Bronchial epithelial cell (primary cell): ENCODE measurements at regions not wholly inside any gene's neighbourhood (a gene's known extent, or its start where the extent isn't known, plus 50 kb on each side); places are given as distances from the start of the nearest gene placed in this dataset.
"Not testable (repeated sequence)": the region's sequence is repeated elsewhere in the genome, so short reads cannot be mapped to it uniquely, and the experiment has no call there.

Source experiments
- DNase-seq: peaks from one replicate; pipeline ENCODE4 v3.0.0-alpha.2; 2010; ENCODE audit warnings: low read depth
- FAIRE-seq: peaks from 2 replicates; lab custom pipeline; 2011; peaks lifted over from hg19 to GRCh38; lab: Jason Lieb, UNC
- H3K27me3 ChIP-seq: 2 replicates; pipeline ENCODE4 v1.5.1; 2011; ENCODE audit warnings: low read length; ENCODE audit not compliant: control insufficient read depth, insufficient read depth
- H3K36me3 ChIP-seq: 2 replicates; pipeline ENCODE4 v1.5.1; 2011; ENCODE audit warnings: low read length; ENCODE audit not compliant: control insufficient read depth, insufficient read depth
- H3K4me3 ChIP-seq: 2 replicates; pipeline ENCODE4 v1.5.1; 2011; ENCODE audit warnings: mild to moderate bottlenecking, low read depth, low read length, control low read depth
- CTCF ChIP-seq: IDR thresholded peaks from 2 replicates; pipeline ENCODE4 v1.5.1; 2011; ENCODE audit warnings: mild to moderate bottlenecking, moderate library complexity, low read length, control low read depth, inconsistent platforms; ENCODE audit not compliant: insufficient read depth, severe bottlenecking

GRCh38 chr2:58341047-58341446 lies 99.9 kb upstream of the FANCL start:
- no peak for TF ChIP-seq CTCF
- H3K4me3 ChIP-seq, result no peak overlapping the region
- no peak for FAIRE-seq

GRCh38 chr2:58339548-58340243 lies 98.6 kb upstream of the FANCL start:
- Histone ChIP-seq H3K4me3 (no peak overlapping the region), H3K27me3 (no peaks in the 10 kb centered on the region), H3K36me3 (no peaks in the 10 kb centered on the region)
- TF ChIP-seq CTCF, result no peak
- DNase-seq, result peak; percentile 44
- FAIRE-seq, result no peak

More at GRCh38 chr2:58341047-58341446, 99.9 kb upstream of the FANCL start:
- Histone ChIP-seq H3K36me3 (no peaks in the 10 kb centered on the region), H3K27me3 (no peaks in the 10 kb centered on the region)
- no peak for DNase-seq

GRCh38 chr2:58336416-58336815 lies 95.3 kb upstream of the FANCL start:
- Histone ChIP-seq H3K27me3 (no peaks in the 10 kb centered on the region), H3K4me3 (no peak overlapping the region), H3K36me3 (no peaks in the 10 kb centered on the region)
- TF ChIP-seq CTCF, result no peak
- no peak for FAIRE-seq
- no peak for DNase-seq

- no peak for FAIRE-seq
- Histone ChIP-seq H3K27me3 (no peaks in the 10 kb centered on the region), H3K4me3 (no peak overlapping the region), H3K36me3 (no peaks in the 10 kb centered on the region)
- DNase-seq, result no peak
- TF ChIP-seq CTCF, result no peak
Observed at GRCh38 chr2:58334414-58334813, 93.3 kb upstream of the FANCL start.

- FAIRE-seq, H3K36me3 ChIP-seq, H3K4me3 ChIP-seq, H3K27me3 ChIP-seq, DNase-seq: not testable (repeated sequence)
Observed at GRCh38 chr2:58325296-58325895, 84.3 kb upstream of the FANCL start.

GRCh38 chr2:58319481-58319880 lies 78.4 kb upstream of the FANCL start:
- no peaks in the 10 kb centered on the region for H3K27me3 ChIP-seq
- TF ChIP-seq CTCF, result no peak
- no peak overlapping the region for H3K4me3 ChIP-seq
- H3K36me3 ChIP-seq, result no peaks in the 10 kb centered on the region
- DNase-seq (no peak), FAIRE-seq (no peak)

GRCh38 chr2:58318949-58319348 lies 77.8 kb upstream of the FANCL start:
- H3K27me3 ChIP-seq, result not testable (repeated sequence)

More at GRCh38 chr2:58318949-58319348, 77.8 kb upstream of the FANCL start:
- not testable (repeated sequence) for DNase-seq, FAIRE-seq, H3K36me3 ChIP-seq, H3K4me3 ChIP-seq
